GM12865 (cell line): ENCODE measurements at regions not wholly inside any gene's neighbourhood (a gene's known extent, or its start where the extent isn't known, plus 50 kb on each side); places are given as distances from the start of the nearest gene placed in this dataset.

Source experiments
- DNase-seq: peaks from one replicate; pipeline ENCODE4 v3.0.0; 2010; ENCODE audit warnings: low read depth
- H3K4me3 ChIP-seq: 2 replicates; pipeline ENCODE4 v1.5.1; 2011; ENCODE audit warnings: mild to moderate bottlenecking, low read depth, low read length, control low read depth
- TF ChIP-seq, protein P1 (sequence below): IDR thresholded peaks from 2 replicates; pipeline ENCODE4 v1.5.1; 2011; ENCODE audit warnings: low read length, control low read depth, low read depth, inconsistent platforms; ENCODE audit not compliant: insufficient read depth; ENCODE audit errors: missing control alignments

DNA sequence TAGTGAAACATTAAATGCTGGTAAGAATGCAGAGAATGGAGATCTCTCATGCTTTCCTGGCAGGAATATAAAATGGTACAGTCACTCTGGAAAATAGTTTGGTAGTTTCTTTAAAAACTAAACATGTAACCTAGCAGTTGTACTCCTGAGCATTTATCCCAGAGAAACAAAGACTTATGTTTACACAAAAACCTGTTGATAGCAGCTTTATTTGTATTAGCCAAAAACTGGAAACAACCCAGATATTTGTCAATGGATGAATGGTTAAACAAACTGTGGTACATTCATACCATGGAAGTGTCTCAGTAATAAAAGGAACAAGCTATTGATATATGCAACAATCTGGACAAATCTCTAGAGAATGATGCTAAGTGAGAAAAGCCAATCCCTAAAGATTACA lies 81.7 kb upstream of the CTAGE1 start:
- TF ChIP-seq, protein P1, sequence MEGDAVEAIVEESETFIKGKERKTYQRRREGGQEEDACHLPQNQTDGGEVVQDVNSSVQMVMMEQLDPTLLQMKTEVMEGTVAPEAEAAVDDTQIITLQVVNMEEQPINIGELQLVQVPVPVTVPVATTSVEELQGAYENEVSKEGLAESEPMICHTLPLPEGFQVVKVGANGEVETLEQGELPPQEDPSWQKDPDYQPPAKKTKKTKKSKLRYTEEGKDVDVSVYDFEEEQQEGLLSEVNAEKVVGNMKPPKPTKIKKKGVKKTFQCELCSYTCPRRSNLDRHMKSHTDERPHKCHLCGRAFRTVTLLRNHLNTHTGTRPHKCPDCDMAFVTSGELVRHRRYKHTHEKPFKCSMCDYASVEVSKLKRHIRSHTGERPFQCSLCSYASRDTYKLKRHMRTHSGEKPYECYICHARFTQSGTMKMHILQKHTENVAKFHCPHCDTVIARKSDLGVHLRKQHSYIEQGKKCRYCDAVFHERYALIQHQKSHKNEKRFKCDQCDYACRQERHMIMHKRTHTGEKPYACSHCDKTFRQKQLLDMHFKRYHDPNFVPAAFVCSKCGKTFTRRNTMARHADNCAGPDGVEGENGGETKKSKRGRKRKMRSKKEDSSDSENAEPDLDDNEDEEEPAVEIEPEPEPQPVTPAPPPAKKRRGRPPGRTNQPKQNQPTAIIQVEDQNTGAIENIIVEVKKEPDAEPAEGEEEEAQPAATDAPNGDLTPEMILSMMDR, result no peak
- DNase-seq, result no peak
- H3K4me3 ChIP-seq, result no peak overlapping the region

DNA sequence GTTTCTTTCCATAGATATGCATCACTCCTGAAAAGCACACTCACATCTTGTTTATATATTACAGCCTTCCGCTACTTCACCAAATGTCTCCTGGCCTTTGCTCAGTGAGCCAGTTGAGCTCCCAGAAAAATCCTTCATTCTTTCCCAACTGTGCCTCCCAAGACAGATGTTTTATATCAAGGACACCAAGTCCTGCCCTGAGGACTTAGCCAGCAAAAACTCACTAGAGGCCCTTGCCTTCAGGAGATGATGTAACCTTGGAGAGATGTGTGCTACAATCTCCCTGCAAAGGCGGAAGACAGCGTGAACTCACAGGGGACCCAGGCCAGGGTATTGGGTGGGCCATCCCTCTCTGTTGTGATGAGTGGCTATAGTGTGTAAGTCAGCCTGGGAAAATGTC lies 86.1 kb upstream of the CTAGE1 start:
- no peak for DNase-seq
- TF ChIP-seq, protein P1, result no peak
- no peak overlapping the region for H3K4me3 ChIP-seq

DNA sequence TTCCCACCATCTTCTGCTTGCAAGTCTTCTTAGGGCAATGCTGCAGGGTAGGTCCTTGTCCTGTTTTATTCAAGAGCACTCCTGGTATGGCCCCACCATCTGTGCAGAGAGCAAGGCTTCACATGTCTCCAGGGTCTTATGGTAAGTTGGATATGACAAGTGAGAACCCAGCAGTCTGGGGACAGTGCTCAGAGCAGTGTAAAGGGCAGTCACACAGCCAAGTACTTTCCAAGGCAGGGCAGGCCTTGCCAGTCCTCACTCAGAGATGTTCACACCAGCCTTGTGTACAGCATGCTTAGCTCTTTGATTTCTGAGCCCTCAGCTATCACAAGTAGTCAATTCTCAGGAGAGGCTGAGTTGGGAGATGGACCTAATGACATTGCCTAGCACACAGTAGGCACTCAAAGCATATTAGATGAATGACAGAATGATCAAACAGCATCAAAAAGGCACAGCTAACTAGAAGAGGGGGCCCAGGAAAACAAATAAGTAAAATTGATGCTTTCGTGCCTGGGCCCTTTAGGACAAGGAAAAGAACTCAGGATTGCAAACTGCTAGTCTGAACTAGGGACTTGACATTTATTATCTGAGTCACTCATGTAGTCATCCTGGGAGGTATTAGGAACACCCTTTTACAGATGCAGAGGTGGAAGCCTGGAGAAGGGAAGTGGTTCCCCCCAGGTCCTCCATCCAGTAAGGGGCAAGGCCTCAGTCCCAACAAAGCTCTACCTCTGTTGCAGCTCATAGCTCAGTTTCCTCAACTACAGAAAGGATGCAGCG lies 86.7 kb upstream of the CTAGE1 start:
- TF ChIP-seq, protein P1, result no peak
- H3K4me3 ChIP-seq, result no peak overlapping the region
- no peak for DNase-seq

DNA sequence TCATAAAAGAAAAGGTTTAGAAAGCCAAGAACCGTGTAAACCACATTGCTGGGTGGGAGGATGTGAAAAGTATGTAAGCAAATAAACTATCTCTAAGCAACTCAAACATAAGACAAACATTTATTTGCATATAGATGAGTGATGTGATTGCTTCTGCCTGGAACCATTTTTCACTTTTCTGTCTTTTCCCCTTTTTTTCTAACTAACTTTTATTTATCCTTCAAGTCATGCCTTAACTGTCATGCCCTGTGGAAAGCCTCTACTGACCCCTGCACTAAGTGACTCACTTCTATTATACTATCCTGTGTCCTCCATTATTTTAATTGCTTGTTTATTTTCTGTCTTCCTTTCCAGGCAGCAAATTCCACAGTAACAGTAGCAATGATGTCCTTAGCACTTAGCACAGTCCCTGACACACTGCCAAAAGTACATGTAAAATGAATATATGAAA lies 87.5 kb upstream of the CTAGE1 start:
- H3K4me3 ChIP-seq, result no peak overlapping the region
- no peak for DNase-seq
- TF ChIP-seq, protein P1, result no peak

DNA sequence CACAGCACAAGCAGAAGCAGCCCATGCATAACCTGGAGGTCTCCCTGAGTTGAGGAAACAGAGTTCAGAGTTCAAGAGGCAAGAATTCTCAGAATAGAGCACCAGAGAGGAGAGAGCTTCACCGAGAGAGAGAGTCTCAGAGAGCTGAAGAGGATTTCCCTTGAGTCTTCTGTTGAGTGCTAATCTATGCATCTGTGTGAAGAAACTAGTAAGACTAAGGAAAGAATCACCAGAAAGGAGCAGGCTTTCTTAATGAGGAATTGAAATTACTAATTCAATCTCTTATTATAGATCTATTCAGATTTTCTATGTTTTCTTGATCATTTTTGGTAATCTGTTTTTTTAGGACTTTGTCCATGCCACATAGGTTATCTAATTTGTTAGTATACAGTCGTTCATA lies 89.3 kb upstream of the CTAGE1 start:
- DNase-seq, result no peak
- H3K4me3 ChIP-seq, result no peak overlapping the region
- TF ChIP-seq, protein P1, result no peak

DNA sequence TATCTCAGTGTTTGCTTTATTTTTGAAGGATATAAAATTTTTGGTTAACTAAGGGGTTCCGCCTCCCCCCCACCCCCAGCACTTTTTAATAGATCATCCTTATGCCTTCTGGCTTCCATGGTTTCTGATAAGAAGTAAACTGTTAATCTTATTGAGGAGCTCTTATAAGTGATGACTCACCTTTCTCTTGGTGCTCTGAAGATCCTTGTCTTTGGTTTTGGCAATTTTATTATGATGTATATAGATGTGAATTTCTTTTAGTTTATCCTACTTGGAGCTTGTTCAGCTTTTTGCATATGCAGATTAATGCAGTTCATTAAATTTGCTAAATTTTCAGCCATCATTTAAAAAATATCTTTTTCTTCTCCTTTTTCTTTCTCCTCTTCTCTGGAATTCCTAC lies 91.7 kb upstream of the CTAGE1 start:
- TF ChIP-seq, protein P1, result no peak
- no peak overlapping the region for H3K4me3 ChIP-seq
- DNase-seq, result no peak

DNA sequence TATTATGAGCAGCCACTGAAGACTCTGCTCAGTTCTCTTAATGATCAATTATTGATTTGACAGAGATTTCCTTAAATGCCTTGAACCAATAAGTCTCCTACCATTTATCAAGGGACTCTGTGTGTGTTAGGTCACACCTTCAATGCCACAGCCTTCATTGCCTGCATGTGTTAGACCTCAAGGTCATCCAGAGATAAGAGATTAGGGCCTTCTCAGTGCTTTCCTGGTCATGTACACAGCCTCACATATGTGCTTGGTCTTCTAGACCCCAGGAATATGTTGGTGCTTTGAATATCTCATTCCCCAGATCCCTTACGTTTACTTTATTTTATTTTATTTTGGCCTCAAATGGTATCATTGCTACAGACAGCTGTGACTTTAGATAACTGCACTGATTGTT lies 93.0 kb upstream of the CTAGE1 start:
- no peak for DNase-seq
- no peak overlapping the region for H3K4me3 ChIP-seq
- TF ChIP-seq, protein P1, result no peak
